GM23338 (cell line): ENCODE measurements at regions not wholly inside any gene's neighbourhood (a gene's known extent, or its start where the extent isn't known, plus 50 kb on each side); places are given as distances from the start of the nearest gene placed in this dataset.

Experiments used
- ATAC-seq: fragments of 200-7000 bp; cut with Tn5 transposase; 3 replicates; pipeline ENCODE4 v1.9.1; 2020
- DNase-seq: peaks from one replicate; pipeline ENCODE4 v3.0.0-alpha.2; 2015; ENCODE audit warnings: low spot score
- H2AFZ ChIP-seq: fragments of 200-600 bp; sonication (generic); 2 replicates; pipeline ENCODE4 v1.8.0; 2016; ENCODE audit warnings: antibody characterized with exemption, mild to moderate bottlenecking, moderate library complexity
- H3F3A ChIP-seq: fragments of 200-600 bp; sonication (generic); replicated peaks from 2 replicates; pipeline ENCODE4 v1.8.0; 2017; ENCODE audit warnings: antibody characterized with exemption, mixed run types, low read depth
- H3K27ac ChIP-seq: fragments of 200-600 bp; sonication (generic); 2 replicates; pipeline ENCODE4 v1.6.1; 2016; ENCODE audit warnings: low read depth
- H3K27me3 ChIP-seq: fragments of 200-600 bp; sonication (generic); 2 replicates; pipeline ENCODE4 v1.8.0; 2016; ENCODE audit warnings: mild to moderate bottlenecking, mixed run types, moderate library complexity; ENCODE audit not compliant: insufficient read depth
- H3K36me3 ChIP-seq: fragments of 200-600 bp; sonication (generic); 2 replicates; pipeline ENCODE4 v1.8.0; 2016; ENCODE audit warnings: mild to moderate bottlenecking; ENCODE audit not compliant: insufficient read depth
- H3K4me1 ChIP-seq: fragments of 200-600 bp; sonication (generic); 2 replicates; pipeline ENCODE4 v1.8.0; 2016; ENCODE audit warnings: mild to moderate bottlenecking, moderate library complexity; ENCODE audit not compliant: insufficient read depth
- H3K4me2 ChIP-seq: fragments of 200-600 bp; sonication (generic); 2 replicates; pipeline ENCODE4 v1.7.1; 2017; ENCODE audit warnings: mixed run types
- H3K4me3 ChIP-seq: fragments of 200-600 bp; sonication (generic); 2 replicates; pipeline ENCODE4 v1.6.1; 2016; ENCODE audit warnings: mixed run types
- H3K79me2 ChIP-seq: fragments of 200-600 bp; sonication (generic); replicated peaks from 2 replicates; pipeline ENCODE4 v1.8.0; 2017; ENCODE audit warnings: mild to moderate bottlenecking; ENCODE audit not compliant: insufficient read depth
- H3K9me2 ChIP-seq: fragments of 200-600 bp; sonication (generic); 2 replicates; pipeline ENCODE4 v1.8.0; 2017; ENCODE audit not compliant: insufficient read depth
- H4K20me1 ChIP-seq: fragments of 200-600 bp; sonication (generic); replicated peaks from 2 replicates; pipeline ENCODE4 v1.8.0; 2017; ENCODE audit warnings: mild to moderate bottlenecking; ENCODE audit not compliant: insufficient read depth
- H3K27ac Mint-ChIP-seq: 2 replicates; pipeline ENCODE4 v1.8.0; 2020; ENCODE audit warnings: inconsistent platforms, mild to moderate bottlenecking, moderate library complexity, mixed read lengths
- H3K27me3 Mint-ChIP-seq: 3 replicates; pipeline ENCODE4 v1.8.0; 2022; ENCODE audit warnings: low read depth, mild to moderate bottlenecking, moderate library complexity, mixed read lengths, inconsistent platforms; ENCODE audit not compliant: insufficient read depth, poor library complexity
- H3K36me3 Mint-ChIP-seq: 3 replicates; pipeline ENCODE4 v1.8.0; 2021; ENCODE audit warnings: low read depth, mild to moderate bottlenecking, inconsistent platforms, moderate library complexity, mixed read lengths
- H3K4me1 Mint-ChIP-seq: 3 replicates; pipeline ENCODE4 v1.8.0; 2020; ENCODE audit warnings: mild to moderate bottlenecking, inconsistent platforms, mixed read lengths
- H3K4me3 Mint-ChIP-seq: 3 replicates; pipeline ENCODE4 v1.8.0; 2021; ENCODE audit warnings: moderate library complexity, mild to moderate bottlenecking, inconsistent platforms, mixed read lengths
- H3K9me3 Mint-ChIP-seq: 3 replicates; pipeline ENCODE4 v1.8.0; 2020; ENCODE audit warnings: moderate library complexity, mild to moderate bottlenecking, inconsistent platforms, mixed read lengths
- CREB1 ChIP-seq: fragments of 250-450 bp; sonication (Bioruptor Pico); IDR thresholded peaks from 2 replicates; pipeline ENCODE4 v1.5.0; 2020; ENCODE audit warnings: low read depth, mild to moderate bottlenecking, moderate library complexity
- CTCF ChIP-seq, 2 experiments: fragments of 200-600 bp in 1 of 2; sonication (generic) in 1 of 2; conservative IDR thresholded peaks; 2 replicates each; pipeline versions ENCODE4 v1.5.1 to v1.6.1; 2016 to 2017; ENCODE audit warnings: antibody characterized with exemption in 2 of 2, low read depth in 2 of 2, mild to moderate bottlenecking in 2 of 2, moderate library complexity in 1 of 2
- ETS1 ChIP-seq: IDR thresholded peaks from 2 replicates; pipeline ENCODE4 v1.6.1; 2016; ENCODE audit warnings: antibody characterized with exemption
- EZH2 ChIP-seq: fragments of 200-600 bp; sonication (generic); IDR thresholded peaks from one replicate; pipeline ENCODE4 v1.8.0; 2017; ENCODE audit warnings: antibody characterized with exemption, mild to moderate bottlenecking, low read depth; ENCODE audit not compliant: unreplicated experiment
- EZH2phosphoT487 ChIP-seq: fragments of 200-600 bp; sonication (generic); IDR thresholded peaks from one replicate; pipeline ENCODE4 v1.8.1; 2018; ENCODE audit warnings: antibody characterized with exemption; ENCODE audit not compliant: unreplicated experiment
- JUNB ChIP-seq: IDR thresholded peaks from one replicate; pipeline ENCODE4 v1.6.1; 2016; ENCODE audit warnings: antibody characterized with exemption; ENCODE audit not compliant: unreplicated experiment
- NANOG ChIP-seq: IDR thresholded peaks from 2 replicates; pipeline ENCODE4 v1.6.1; 2016; ENCODE audit warnings: antibody characterized with exemption, borderline replicate concordance
- REST ChIP-seq: IDR thresholded peaks from one replicate; pipeline ENCODE4 v1.6.1; 2018; ENCODE audit warnings: antibody characterized with exemption; ENCODE audit not compliant: unreplicated experiment
- STAT1 ChIP-seq: IDR thresholded peaks from one replicate; pipeline ENCODE4 v1.6.1; 2016; ENCODE audit warnings: antibody characterized with exemption; ENCODE audit not compliant: unreplicated experiment
- ZNF114 ChIP-seq: fragments of 250-450 bp; sonication (Bioruptor Pico); IDR thresholded peaks from 2 replicates; pipeline ENCODE4 v1.5.0; 2020; ENCODE audit warnings: mild to moderate bottlenecking, moderate library complexity
- ZNF462 ChIP-seq: fragments of 250-450 bp; sonication (Bioruptor Pico); IDR thresholded peaks from 2 replicates; pipeline ENCODE4 v1.5.0; 2020; ENCODE audit warnings: mild to moderate bottlenecking, moderate library complexity

- no peak for TF ChIP-seq REST
- no peak for TF ChIP-seq EZH2phosphoT487
- no peak for TF ChIP-seq STAT1
- no peak for TF ChIP-seq ZNF114 (CRISPR knock-in tag)
- TF ChIP-seq CREB1 (CRISPR knock-in tag): no peak
Observed at GRCh38 chr18:22550861-22551260, 133.1 kb upstream of the CTAGE1 start (continued).

- Histone ChIP-seq H3K27ac (no peak overlapping the region), H3F3A (no peaks in the 10 kb centered on the region), H3K27me3 (peaks cover 4% of the 10 kb centered on the region; the same call in 1 of the 2 replicates), H3K79me2 (no peaks in the 10 kb centered on the region), H3K4me3 (no peak overlapping the region), H3K4me1 (peaks cover 5% of the 10 kb centered on the region; the same call in 1 of the 2 replicates), H3K9me2 (peaks cover 28% of the 10 kb centered on the region; the same call in 1 of the 2 replicates), H4K20me1 (no peaks in the 10 kb centered on the region), H2AFZ (no peak overlapping the region), H3K4me2 (no peak overlapping the region), H3K36me3 (no peaks in the 10 kb centered on the region)
- Mint-ChIP-seq H3K4me3 (no peak overlapping the region), H3K27me3 (no peaks in the 10 kb centered on the region), H3K36me3 (no peaks in the 10 kb centered on the region), H3K9me3 (no peaks in the 10 kb centered on the region), H3K4me1 (peaks cover 6% of the 10 kb centered on the region; the same call in 2 of the 3 replicates), H3K27ac (no peak overlapping the region)
- TF ChIP-seq ETS1 (no peak), EZH2phosphoT487 (no peak), JUNB (no peak), ZNF462 (CRISPR knock-in tag) (no peak), EZH2 (no peak), CTCF (conservative IDR thresholded peaks at IDR 0.05; ENCODE audit: low read depth in 2 of 2) (no peak), ZNF114 (CRISPR knock-in tag) (no peak), NANOG (no peak), STAT1 (no peak), CREB1 (CRISPR knock-in tag) (no peak)
- ATAC-seq: no peak
- DNase-seq: no peak
Observed at GRCh38 chr18:22551536-22552151, 133.9 kb upstream of the CTAGE1 start.
